Fibroblast of the aortic adventitia (primary cell): ENCODE measurements at regions not wholly inside any gene's neighbourhood (a gene's known extent, or its start where the extent isn't known, plus 50 kb on each side); places are given as distances from the start of the nearest gene placed in this dataset.

Experiments
- DNase-seq: peaks from one replicate; pipeline ENCODE4 v3.0.0-alpha.2; 2010; ENCODE audit warnings: low read depth
- H3K4me3 ChIP-seq: 2 replicates; pipeline ENCODE4 v1.5.1; 2011; ENCODE audit warnings: low read depth, mild to moderate bottlenecking, control low read depth, low read length, moderate library complexity
- TF ChIP-seq, protein P1 (sequence below): IDR thresholded peaks from 2 replicates; pipeline ENCODE4 v1.5.1; 2011; ENCODE audit warnings: mild to moderate bottlenecking, low read length, control low read depth, inconsistent platforms; ENCODE audit not compliant: insufficient read depth

DNA sequence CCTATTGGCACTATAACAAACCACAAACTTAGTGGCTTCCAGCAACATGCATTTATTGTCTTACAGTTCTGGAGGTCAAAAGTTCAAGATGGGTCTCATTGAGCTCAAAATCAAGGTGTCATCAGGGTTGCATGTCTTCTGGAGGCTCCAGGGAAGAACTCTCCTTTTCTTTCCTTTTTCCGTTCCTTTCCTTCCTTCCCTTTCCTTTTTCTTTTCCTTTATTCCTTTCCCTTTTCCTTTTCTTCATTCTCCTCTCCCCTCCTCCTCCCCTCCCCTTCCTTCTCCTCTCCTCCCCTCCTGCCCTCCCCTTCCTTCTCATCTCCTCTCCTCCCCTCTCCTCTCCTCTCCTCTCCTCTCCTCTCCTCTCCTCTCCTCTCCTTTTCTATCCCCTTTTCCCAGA lies 460.2 kb upstream of the CDH4 start:
- H3K4me3 ChIP-seq, result no peak overlapping the region
- TF ChIP-seq, protein P1, sequence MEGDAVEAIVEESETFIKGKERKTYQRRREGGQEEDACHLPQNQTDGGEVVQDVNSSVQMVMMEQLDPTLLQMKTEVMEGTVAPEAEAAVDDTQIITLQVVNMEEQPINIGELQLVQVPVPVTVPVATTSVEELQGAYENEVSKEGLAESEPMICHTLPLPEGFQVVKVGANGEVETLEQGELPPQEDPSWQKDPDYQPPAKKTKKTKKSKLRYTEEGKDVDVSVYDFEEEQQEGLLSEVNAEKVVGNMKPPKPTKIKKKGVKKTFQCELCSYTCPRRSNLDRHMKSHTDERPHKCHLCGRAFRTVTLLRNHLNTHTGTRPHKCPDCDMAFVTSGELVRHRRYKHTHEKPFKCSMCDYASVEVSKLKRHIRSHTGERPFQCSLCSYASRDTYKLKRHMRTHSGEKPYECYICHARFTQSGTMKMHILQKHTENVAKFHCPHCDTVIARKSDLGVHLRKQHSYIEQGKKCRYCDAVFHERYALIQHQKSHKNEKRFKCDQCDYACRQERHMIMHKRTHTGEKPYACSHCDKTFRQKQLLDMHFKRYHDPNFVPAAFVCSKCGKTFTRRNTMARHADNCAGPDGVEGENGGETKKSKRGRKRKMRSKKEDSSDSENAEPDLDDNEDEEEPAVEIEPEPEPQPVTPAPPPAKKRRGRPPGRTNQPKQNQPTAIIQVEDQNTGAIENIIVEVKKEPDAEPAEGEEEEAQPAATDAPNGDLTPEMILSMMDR, result no peak
- DNase-seq, result no peak

DNA sequence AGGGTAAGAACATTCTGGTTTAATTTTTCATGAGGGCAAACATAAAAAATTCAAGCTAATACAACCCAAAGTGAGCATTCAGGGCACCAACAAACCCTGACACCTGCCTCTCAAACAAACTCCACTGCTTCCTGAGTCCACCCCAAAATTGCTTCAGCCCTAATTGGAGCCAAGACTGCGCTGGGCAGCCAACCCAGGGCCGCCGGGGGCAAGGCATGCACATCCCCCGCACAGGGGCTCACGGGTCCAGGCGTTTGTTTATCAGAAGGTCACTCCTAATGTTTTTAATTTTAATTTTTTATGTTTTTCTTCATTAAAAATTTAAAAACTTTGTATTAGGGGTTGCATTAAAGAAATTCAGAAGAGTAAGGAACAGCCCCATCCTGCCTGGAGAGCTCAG lies 459.1 kb upstream of the CDH4 start:
- H3K4me3 ChIP-seq, result no peak overlapping the region
- TF ChIP-seq, protein P1, result no peak
- DNase-seq, result no peak

DNA sequence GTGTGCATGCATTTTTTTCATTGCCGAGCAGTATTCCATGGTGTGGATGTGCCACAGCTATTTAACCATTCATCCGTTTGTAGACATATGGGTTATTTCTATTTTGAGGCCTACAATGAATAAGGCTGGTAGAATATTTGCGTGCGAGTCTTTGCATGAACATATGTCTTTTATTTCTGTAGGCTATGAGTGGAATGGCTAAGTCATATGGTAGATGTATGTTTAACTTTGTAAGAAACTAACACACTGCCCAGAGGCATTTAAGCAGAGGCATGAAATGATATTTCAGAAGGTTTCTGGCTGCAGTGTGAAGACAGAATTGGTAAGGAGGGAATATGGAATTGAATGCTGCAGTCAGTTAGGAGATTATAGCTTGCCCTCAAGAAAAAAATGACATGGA lies 457.4 kb upstream of the CDH4 start:
- H3K4me3 ChIP-seq, result no peak overlapping the region
- TF ChIP-seq, protein P1, result no peak
- DNase-seq, result no peak

DNA sequence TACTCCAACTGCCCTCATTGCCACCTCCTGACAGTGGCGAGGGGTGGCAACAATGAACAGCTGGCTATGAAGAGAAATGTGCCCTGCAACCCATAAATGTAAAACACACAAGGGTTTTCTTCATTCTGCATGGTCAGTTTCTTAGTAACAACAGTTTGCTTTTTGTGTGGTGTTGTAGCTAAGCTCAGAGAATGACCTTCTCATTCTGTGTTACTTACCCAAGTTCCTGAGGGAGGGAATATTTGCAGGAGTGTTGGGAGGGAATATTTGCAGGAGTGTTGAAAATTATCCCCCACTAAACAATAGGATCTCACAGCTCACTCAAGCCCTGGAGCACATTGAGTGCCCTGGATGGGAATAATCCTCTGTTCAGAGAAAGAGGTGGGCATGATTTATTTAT lies 456.4 kb upstream of the CDH4 start:
- TF ChIP-seq, protein P1, result no peak
- DNase-seq, result no peak
- H3K4me3 ChIP-seq, result no peak overlapping the region

DNA sequence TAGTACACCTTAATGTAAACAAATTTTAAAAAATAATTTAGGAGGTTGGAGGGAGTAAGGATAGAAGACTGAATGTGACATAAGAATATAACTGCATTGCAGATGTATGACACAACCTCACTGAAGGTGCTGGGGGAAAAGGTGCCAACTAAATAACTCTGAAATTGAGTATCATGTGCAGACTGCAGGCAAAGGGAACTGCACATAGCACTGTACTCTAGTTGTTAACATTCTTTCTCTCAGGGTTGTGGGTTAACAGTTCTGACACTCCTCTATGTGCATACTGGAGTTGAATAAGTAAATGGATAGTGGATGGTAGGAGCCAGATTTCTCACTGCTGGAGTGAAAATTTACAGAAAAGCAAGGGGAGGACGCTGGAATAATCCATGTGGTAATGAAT lies 451.9 kb upstream of the CDH4 start:
- TF ChIP-seq, protein P1, result no peak
- no peak for DNase-seq
- no peak overlapping the region for H3K4me3 ChIP-seq

DNA sequence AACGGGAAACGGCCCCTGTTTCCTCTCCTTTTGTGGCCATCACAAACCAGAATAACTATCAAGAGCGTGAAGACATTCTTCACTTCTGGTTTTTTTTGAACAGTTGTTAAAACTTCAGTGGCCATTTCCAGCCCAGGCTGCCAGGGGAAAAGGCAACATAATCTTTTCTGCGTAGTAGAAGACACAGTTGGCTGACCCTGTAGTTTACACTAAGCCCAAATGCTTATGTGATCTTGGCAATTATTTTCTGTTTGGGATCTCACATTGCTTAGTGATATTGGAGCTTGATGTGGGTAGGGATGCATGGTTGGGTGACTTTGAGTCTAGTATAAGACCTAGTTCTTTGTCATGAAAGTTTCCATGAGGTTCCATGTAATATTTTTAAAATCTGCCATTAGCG lies 449.4 kb upstream of the CDH4 start:
- no peak for DNase-seq
- TF ChIP-seq, protein P1, result no peak

DNA sequence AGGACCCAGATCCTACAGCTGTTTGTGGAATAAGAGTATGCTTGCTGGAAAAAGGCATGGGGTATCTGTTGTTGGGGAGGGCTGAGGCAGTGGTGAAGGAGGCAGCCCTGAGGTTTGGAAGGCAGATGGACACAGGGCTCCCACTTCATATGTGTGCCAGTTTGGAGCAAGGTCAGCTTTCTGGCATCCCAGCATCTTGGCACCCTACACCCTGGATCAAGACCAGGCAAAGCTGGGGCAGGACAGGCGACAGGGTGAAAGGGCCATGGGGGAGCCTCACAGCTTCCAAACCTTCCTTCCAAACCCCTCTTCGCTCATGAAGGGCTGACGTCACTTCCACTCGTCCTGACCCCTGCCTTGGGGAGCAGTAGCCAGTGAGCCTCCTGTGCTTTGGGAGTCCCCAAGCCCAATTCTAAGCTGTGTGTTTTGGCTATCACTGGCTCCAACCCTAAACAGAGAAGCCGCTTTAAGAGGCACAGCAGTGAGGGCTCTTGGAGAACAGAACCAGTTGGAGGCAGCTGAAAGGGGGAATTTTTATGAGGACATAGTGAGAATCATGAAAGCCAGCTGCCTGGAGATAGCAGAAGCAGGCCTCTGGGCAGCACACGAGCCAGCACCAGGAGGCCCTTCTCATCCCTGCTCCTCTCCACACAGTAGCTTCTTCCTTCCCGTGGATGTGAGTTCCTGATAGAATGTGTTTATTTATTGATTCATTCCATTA lies 448.6 kb upstream of the CDH4 start:
- TF ChIP-seq, protein P1, result no peak
- H3K4me3 ChIP-seq, result no peak overlapping the region
- no peak for DNase-seq

More for the DNA sequence above, 449.4 kb upstream of the CDH4 start:
- no peak overlapping the region for H3K4me3 ChIP-seq
